ENCODE measurements at regions not wholly inside any gene's neighbourhood (a gene's known extent, or its start where the extent isn't known, plus 50 kb on each side); places are given as distances from the start of the nearest gene placed in this dataset.

- TF ChIP-seq, protein P1, sequence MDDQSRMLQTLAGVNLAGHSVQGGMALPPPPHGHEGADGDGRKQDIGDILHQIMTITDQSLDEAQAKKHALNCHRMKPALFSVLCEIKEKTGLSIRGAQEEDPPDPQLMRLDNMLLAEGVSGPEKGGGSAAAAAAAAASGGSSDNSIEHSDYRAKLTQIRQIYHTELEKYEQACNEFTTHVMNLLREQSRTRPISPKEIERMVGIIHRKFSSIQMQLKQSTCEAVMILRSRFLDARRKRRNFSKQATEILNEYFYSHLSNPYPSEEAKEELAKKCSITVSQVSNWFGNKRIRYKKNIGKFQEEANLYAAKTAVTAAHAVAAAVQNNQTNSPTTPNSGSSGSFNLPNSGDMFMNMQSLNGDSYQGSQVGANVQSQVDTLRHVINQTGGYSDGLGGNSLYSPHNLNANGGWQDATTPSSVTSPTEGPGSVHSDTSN (IDR thresholded peaks at IDR 0.05) = no peak
- TF ChIP-seq EP300 (IDR thresholded peaks at IDR 0.05) (no peak), ATOH8 (CRISPR knock-in tag; IDR thresholded peaks at IDR 0.05; ENCODE audit: low read depth) (no peak)
Measured at GRCh38 chrX:7617994-7618393, 225.0 kb upstream of the VCX start.
